Osteoblast (primary cell): ENCODE measurements at regions not wholly inside any gene's neighbourhood (a gene's known extent, or its start where the extent isn't known, plus 50 kb on each side); places are given as distances from the start of the nearest gene placed in this dataset.

Experiments
- DNase-seq: peaks from one replicate; pipeline ENCODE4 v3.0.0; 2011; ENCODE audit warnings: low spot score, mixed read lengths; ENCODE audit not compliant: insufficient read length; ENCODE audit errors: missing footprints
- H2AFZ ChIP-seq: 2 replicates; pipeline ENCODE4 v1.6.0; 2011; ENCODE audit warnings: mild to moderate bottlenecking, low read length
- H3K27ac ChIP-seq: 2 replicates; pipeline ENCODE4 v1.5.1; 2011; ENCODE audit warnings: mild to moderate bottlenecking, low read depth, low read length, moderate library complexity
- H3K27me3 ChIP-seq: 2 replicates; pipeline ENCODE4 v1.6.0; 2012; ENCODE audit warnings: mild to moderate bottlenecking, control low read depth, inconsistent platforms, low read length, moderate library complexity; ENCODE audit not compliant: insufficient read depth
- H3K36me3 ChIP-seq: 2 replicates; pipeline ENCODE4 v1.5.1; 2011; ENCODE audit warnings: mild to moderate bottlenecking, low read length, control low read depth, moderate library complexity; ENCODE audit not compliant: insufficient read depth
- H3K4me1 ChIP-seq: 2 replicates; pipeline ENCODE4 v1.5.1; 2011; ENCODE audit warnings: mild to moderate bottlenecking, low read length, control low read depth, moderate library complexity; ENCODE audit not compliant: insufficient read depth
- H3K4me2 ChIP-seq: 2 replicates; pipeline ENCODE4 v1.6.0; 2011; ENCODE audit warnings: mild to moderate bottlenecking, low read length; ENCODE audit not compliant: insufficient read depth
- H3K4me3 ChIP-seq: fragments of 200-600 bp; sonication (generic); 3 replicates; pipeline ENCODE4 v1.5.1; 2012; ENCODE audit warnings: mild to moderate bottlenecking, low read length, inconsistent platforms; ENCODE audit not compliant: insufficient read depth
- H3K79me2 ChIP-seq: 2 replicates; pipeline ENCODE4 v1.6.0; 2012; ENCODE audit warnings: mild to moderate bottlenecking, low read length, control low read depth, inconsistent platforms; ENCODE audit not compliant: insufficient read depth
- H3K9me3 ChIP-seq: 2 replicates; pipeline ENCODE4 v1.5.1; 2011; ENCODE audit warnings: low read depth, low read length, control low read depth
- H4K20me1 ChIP-seq: 2 replicates; pipeline ENCODE4 v1.6.0; 2012; ENCODE audit warnings: mild to moderate bottlenecking, low read length, control low read depth; ENCODE audit not compliant: insufficient read depth
- CTCF ChIP-seq: IDR thresholded peaks from 2 replicates; pipeline ENCODE4 v1.5.1; 2011; ENCODE audit warnings: mild to moderate bottlenecking, low read depth, low read length, moderate library complexity; ENCODE audit errors: extremely low read depth

GRCh38 chr16:85459529-85460251, 153.4 kb upstream of the GSE1 start:
- Histone ChIP-seq H3K4me3 (no peak overlapping the region), H3K9me3 (no peaks in the 10 kb centered on the region), H3K4me2 (no peak overlapping the region), H3K27ac (no peak overlapping the region), H4K20me1 (peaks cover 67% of the 10 kb centered on the region), H3K79me2 (no peaks in the 10 kb centered on the region), H3K27me3 (peaks cover 5% of the 10 kb centered on the region), H2AFZ (no peak overlapping the region), H3K36me3 (no peaks in the 10 kb centered on the region), H3K4me1 (peaks cover 20% of the 10 kb centered on the region)
- TF ChIP-seq CTCF = no peak
- no peak for DNase-seq

DNA sequence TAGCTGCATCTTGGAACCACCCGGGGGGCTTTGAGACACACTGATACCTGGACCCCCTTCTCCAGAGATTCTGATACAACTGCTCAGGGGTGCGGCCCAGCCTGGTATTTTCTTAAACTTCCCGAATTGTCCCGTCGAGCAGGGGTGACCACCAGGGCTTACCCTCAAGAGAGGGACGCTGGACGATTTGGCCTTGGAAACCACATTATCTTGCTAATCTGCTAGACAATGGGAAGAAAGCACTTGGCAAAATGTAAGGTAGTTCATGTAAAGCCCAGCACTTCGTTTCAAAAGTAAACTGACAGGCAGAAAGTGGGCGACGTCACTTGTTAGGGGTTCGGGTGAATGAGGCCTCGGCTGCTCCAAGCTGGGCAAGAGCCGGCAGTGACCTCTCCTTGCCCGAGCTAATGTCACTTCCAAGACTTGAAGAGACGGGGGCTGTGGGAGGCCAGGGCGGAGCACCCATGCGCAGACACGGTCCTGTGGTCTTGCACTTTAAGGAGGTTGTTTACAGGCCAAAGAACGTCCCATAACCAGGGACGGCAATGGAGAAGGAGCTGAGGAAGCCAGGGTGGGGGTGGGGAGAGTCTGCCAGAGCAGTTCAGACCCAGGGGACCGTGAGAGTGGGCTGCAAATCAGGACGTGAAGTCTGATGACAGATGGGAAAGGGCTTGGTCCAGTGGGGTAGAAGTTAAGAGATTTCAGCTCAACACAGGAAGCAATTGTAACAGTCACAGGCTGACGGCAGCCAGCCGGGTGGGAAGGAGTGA, 152.7 kb upstream of the GSE1 start:
- no peak for DNase-seq
- H3K9me3 ChIP-seq = no peaks in the 10 kb centered on the region
- H3K27ac ChIP-seq = no peak overlapping the region
- H3K79me2 ChIP-seq = no peaks in the 10 kb centered on the region
- peaks cover 5% of the 10 kb centered on the region for H3K27me3 ChIP-seq
- H3K4me1 ChIP-seq = peaks cover 21% of the 10 kb centered on the region
- H3K4me2 ChIP-seq = peak overlapping the region; percentile 70
- H3K36me3 ChIP-seq = no peaks in the 10 kb centered on the region
- no peak overlapping the region for H3K4me3 ChIP-seq
- peaks cover 73% of the 10 kb centered on the region for H4K20me1 ChIP-seq
- no peak for TF ChIP-seq CTCF
- H2AFZ ChIP-seq = no peak overlapping the region

GRCh38 chr16:85461022-85461813, 151.9 kb upstream of the GSE1 start:
- peaks cover 5% of the 10 kb centered on the region for H3K27me3 ChIP-seq
- peaks cover 81% of the 10 kb centered on the region for H4K20me1 ChIP-seq
- no peak for TF ChIP-seq CTCF
- H3K9me3 ChIP-seq = no peaks in the 10 kb centered on the region
- no peaks in the 10 kb centered on the region for H3K36me3 ChIP-seq
- DNase-seq = peak; percentile 97
- peak overlapping the region; percentile 59 for H3K4me3 ChIP-seq
- no peak overlapping the region for H2AFZ ChIP-seq
- no peaks in the 10 kb centered on the region for H3K79me2 ChIP-seq
- H3K27ac ChIP-seq = no peak overlapping the region
- H3K4me2 ChIP-seq = peak overlapping the region; percentile 70
- H3K4me1 ChIP-seq = peaks cover 22% of the 10 kb centered on the region
